Endothelial cell of umbilical vein (primary cell): ENCODE measurements at regions not wholly inside any gene's neighbourhood (a gene's known extent, or its start where the extent isn't known, plus 50 kb on each side); places are given as distances from the start of the nearest gene placed in this dataset.

ENCODE experiments used
- CTCF ChIP-seq, 2 donors: IDR thresholded peaks; 1 replicate in 1 of 2; 2 replicates in 1 of 2; pipeline ENCODE4 v1.5.1; 2011; ENCODE audit warnings: low read length in 2 of 2, mild to moderate bottlenecking in 2 of 2, moderate library complexity in 2 of 2, control low read depth in 1 of 2, inconsistent platforms in 1 of 2, low read depth in 1 of 2; ENCODE audit not compliant: insufficient read depth in 1 of 2; ENCODE audit errors: extremely low read depth in 1 of 2
- EZH2 ChIP-seq: IDR thresholded peaks from 2 replicates; pipeline ENCODE4 v1.6.1; 2012; ENCODE audit warnings: borderline replicate concordance, low read depth, mild to moderate bottlenecking, moderate library complexity, low read length, inconsistent platforms; ENCODE audit not compliant: severe bottlenecking
- FOS ChIP-seq: IDR thresholded peaks from 2 replicates; pipeline ENCODE4 v1.6.1; 2011; ENCODE audit warnings: mild to moderate bottlenecking, low read length, moderate library complexity, borderline replicate concordance; ENCODE audit not compliant: insufficient read depth
- GATA2 ChIP-seq: IDR thresholded peaks from 2 replicates; pipeline ENCODE4 v1.7.0; 2011; ENCODE audit warnings: low read depth, mild to moderate bottlenecking, moderate library complexity, mixed read lengths, low read length; ENCODE audit not compliant: insufficient read length, insufficient read depth
- JUN ChIP-seq: IDR thresholded peaks from 2 replicates; pipeline ENCODE4 v1.6.1; 2011; ENCODE audit warnings: borderline replicate concordance, low read depth; ENCODE audit not compliant: insufficient read length, insufficient read depth
- MYC ChIP-seq: IDR thresholded peaks from one replicate; pipeline ENCODE4 v1.6.1; 2011; ENCODE audit warnings: mild to moderate bottlenecking, low read depth, low read length
- POLR2A ChIP-seq: IDR thresholded peaks from 2 replicates; pipeline ENCODE4 v1.6.1; 2012; ENCODE audit warnings: low read depth, mild to moderate bottlenecking, control low read depth, low read length
- POLR2AphosphoS5 ChIP-seq: IDR thresholded peaks from 2 replicates; pipeline ENCODE4 v1.6.1; 2012; ENCODE audit warnings: low read depth, mild to moderate bottlenecking, control low read depth, low read length, moderate library complexity; ENCODE audit not compliant: insufficient read depth
- TF ChIP-seq, protein P1 (sequence below): IDR thresholded peaks from 2 replicates; pipeline ENCODE4 v1.6.1; 2011; ENCODE audit not compliant: insufficient read depth, insufficient read length

GRCh38 chr3:80142714-80143113 is 374.9 kb upstream of the ROBO1 start:
- TF ChIP-seq FOS (no peak), POLR2A (no peak), POLR2AphosphoS5 (no peak), CTCF (IDR thresholded peaks at IDR 0.05; ENCODE audit: extremely low read depth in 1 of 2, insufficient read depth in 1 of 2, low read depth in 1 of 2, low read length in 2 of 2) (no peak), GATA2 (no peak), EZH2 (no peak), JUN (no peak), MYC (no peak)
- TF ChIP-seq, protein P1, sequence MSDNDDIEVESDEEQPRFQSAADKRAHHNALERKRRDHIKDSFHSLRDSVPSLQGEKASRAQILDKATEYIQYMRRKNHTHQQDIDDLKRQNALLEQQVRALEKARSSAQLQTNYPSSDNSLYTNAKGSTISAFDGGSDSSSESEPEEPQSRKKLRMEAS, result no peak
